A549 (cell line): ENCODE measurements at regions not wholly inside any gene's neighbourhood (a gene's known extent, or its start where the extent isn't known, plus 50 kb on each side); places are given as distances from the start of the nearest gene placed in this dataset.

Source experiments
- ATAC-seq, 2 experiments: fragments of 200-7000 bp in 1 of 2; fragments of >200 bp in 1 of 2; cut with Nextera tagmentation in 1 of 2; cut with Tn5 transposase in 1 of 2; 3 replicates each; pipeline versions ENCODE4 v1.8.0 to v1.9.1; 2018 to 2020; ENCODE audit warnings: mild to moderate bottlenecking in 1 of 2, moderate library complexity in 1 of 2
- CTCF ChIA-PET: fragments of 300-600 bp; sonication (Branson Sonifier 250); formaldehyde crosslinking; extraction: SDS; loops from one replicate; lab custom pipeline; 2021; ENCODE audit warnings: antibody characterized with exemption, inconsistent platforms; lab: Yijun Ruan, JAX
- POLR2A ChIA-PET: fragments of 350-600 bp; formaldehyde crosslinking; extraction: SDS; loops from one replicate; lab custom pipeline; 2021; ENCODE audit warnings: antibody characterized with exemption, inconsistent platforms; lab: Yijun Ruan, JAX
- DNase-seq, 2 experiments: peaks; one replicate each; pipeline versions ENCODE4 v3.0.0 to v3.0.0-alpha.2; 2011 to 2016; ENCODE audit warnings: low read depth in 1 of 2, low spot score in 1 of 2
- FAIRE-seq: peaks from 2 replicates; lab custom pipeline; 2011; peaks lifted over from hg19 to GRCh38; lab: Jason Lieb, UNC
- H3K27ac ChIP-seq, 2 experiments: fragments of >200 bp; sonication (Bioruptor Twin); formaldehyde crosslinking; 3 replicates each; pipeline ENCODE4 v1.5.1; 2016 to 2017
- H3K4me1 ChIP-seq: fragments of >200 bp; sonication (Bioruptor Twin); formaldehyde crosslinking; 3 replicates; pipeline ENCODE4 v1.6.1; 2016
- H3K4me2 ChIP-seq: fragments of >200 bp; sonication (Bioruptor Twin); formaldehyde crosslinking; 3 replicates; pipeline ENCODE4 v1.6.1; 2016
- H3K4me3 ChIP-seq: fragments of >200 bp; sonication (Bioruptor Twin); formaldehyde crosslinking; 3 replicates; pipeline ENCODE4 v1.5.1; 2016
- H3K9me3 ChIP-seq: fragments of >200 bp; sonication (Bioruptor Twin); formaldehyde crosslinking; 3 replicates; pipeline ENCODE4 v1.6.1; 2016
- CEBPB ChIP-seq, 2 experiments: fragments of >200 bp in 1 of 2; sonication (Bioruptor Twin) in 1 of 2; formaldehyde crosslinking in 1 of 2; IDR thresholded peaks; 2 replicates each; pipeline ENCODE4 v1.6.1; 2012 to 2016
- CHD4 ChIP-seq: fragments of 200-600 bp; sonication (generic); IDR thresholded peaks from 2 replicates; pipeline ENCODE4 v1.6.1; 2016; ENCODE audit warnings: antibody characterized with exemption, mild to moderate bottlenecking, borderline replicate concordance
- EHF ChIP-seq: fragments of 250-450 bp; sonication (Bioruptor Pico); IDR thresholded peaks from 2 replicates; pipeline ENCODE4 v1.5.0; 2020; ENCODE audit warnings: mild to moderate bottlenecking
- EHMT2 ChIP-seq: fragments of 200-600 bp; sonication (generic); IDR thresholded peaks from 2 replicates; pipeline ENCODE4 v1.6.1; 2016; ENCODE audit warnings: antibody characterized with exemption, low read depth, mild to moderate bottlenecking, moderate library complexity
- EP300 ChIP-seq, 2 experiments: fragments of >200 bp; sonication (Bioruptor Twin); formaldehyde crosslinking; IDR thresholded peaks; 2 replicates in 1 of 2; 3 replicates in 1 of 2; pipeline ENCODE4 v1.6.1; 2016 to 2017
- ESRRA ChIP-seq: fragments of 150-350 bp; IDR thresholded peaks from 2 replicates; pipeline ENCODE4 v1.6.1; 2014; ENCODE audit warnings: mild to moderate bottlenecking, low read length, borderline replicate concordance
- FOSB ChIP-seq: fragments of 250-450 bp; sonication (Bioruptor Pico); IDR thresholded peaks from 2 replicates; pipeline ENCODE4 v1.5.0; 2020; ENCODE audit warnings: mild to moderate bottlenecking, moderate library complexity
- FOSL2 ChIP-seq, 2 experiments: fragments of 450-650 bp in 1 of 2; fragments of >200 bp in 1 of 2; sonication (Bioruptor Twin) in 1 of 2; formaldehyde crosslinking; IDR thresholded peaks; 2 replicates each; pipeline versions ENCODE4 v1.5.0 to v1.6.1; 2016 to 2020; ENCODE audit warnings: mild to moderate bottlenecking in 1 of 2, moderate library complexity in 1 of 2
- GATA3 ChIP-seq: IDR thresholded peaks from 2 replicates; pipeline ENCODE4 v1.6.1; 2012; ENCODE audit warnings: borderline replicate concordance
- HDAC2 ChIP-seq: fragments of 200-600 bp; sonication (generic); IDR thresholded peaks from 2 replicates; pipeline ENCODE4 v1.6.1; 2016
- HEYL ChIP-seq: fragments of 250-450 bp; sonication (Bioruptor Pico); IDR thresholded peaks from 2 replicates; pipeline ENCODE4 v1.8.0; 2021; ENCODE audit warnings: mild to moderate bottlenecking, moderate library complexity
- HOXA7 ChIP-seq: fragments of 250-450 bp; sonication (Bioruptor Pico); IDR thresholded peaks from 2 replicates; pipeline ENCODE4 v1.5.0; 2020; ENCODE audit warnings: mild to moderate bottlenecking, moderate library complexity
- HOXB13 ChIP-seq: fragments of 250-450 bp; sonication (Bioruptor Pico); IDR thresholded peaks from 2 replicates; pipeline ENCODE4 v1.5.0; 2020; ENCODE audit warnings: low read depth, mild to moderate bottlenecking, moderate library complexity
- HOXB5 ChIP-seq: fragments of 250-450 bp; sonication (Bioruptor Pico); IDR thresholded peaks from 2 replicates; pipeline ENCODE4 v1.5.0; 2020; ENCODE audit warnings: mild to moderate bottlenecking, moderate library complexity
- JUN ChIP-seq, 2 experiments: fragments of >200 bp; sonication (Bioruptor Twin); formaldehyde crosslinking; IDR thresholded peaks; 2 replicates in 1 of 2; 3 replicates in 1 of 2; pipeline ENCODE4 v1.6.1; 2016 to 2017
- JUNB ChIP-seq: fragments of >200 bp; sonication (Bioruptor Twin); formaldehyde crosslinking; IDR thresholded peaks from 2 replicates; pipeline ENCODE4 v1.6.1; 2016
- KDM1A ChIP-seq: fragments of 200-600 bp; sonication (generic); IDR thresholded peaks from 2 replicates; pipeline ENCODE4 v1.6.1; 2016; ENCODE audit warnings: low read depth, mild to moderate bottlenecking
- KDM5A ChIP-seq: fragments of 200-600 bp; sonication (generic); IDR thresholded peaks from 2 replicates; pipeline ENCODE4 v1.6.1; 2016; ENCODE audit warnings: antibody characterized with exemption, mild to moderate bottlenecking
- MAZ ChIP-seq: fragments of 150-350 bp; IDR thresholded peaks from 2 replicates; pipeline ENCODE4 v1.6.1; 2014; ENCODE audit warnings: antibody characterized with exemption, low read depth, low read length, borderline replicate concordance
- NFE2L2 ChIP-seq: fragments of 150-350 bp; conservative IDR thresholded peaks from 2 replicates; pipeline ENCODE4 v1.6.1; 2014; ENCODE audit warnings: low read length
- NR3C1 ChIP-seq: fragments of >200 bp; sonication (Bioruptor Twin); formaldehyde crosslinking; IDR thresholded peaks from 3 replicates; pipeline ENCODE4 v1.6.1; 2017
- RNF2 ChIP-seq: fragments of 200-600 bp; sonication (generic); IDR thresholded peaks from 2 replicates; pipeline ENCODE4 v1.6.1; 2016; ENCODE audit warnings: low read depth, mild to moderate bottlenecking, antibody characterized with exemption, moderate library complexity, borderline replicate concordance
- SMC3 ChIP-seq: fragments of >200 bp; sonication (Bioruptor Twin); formaldehyde crosslinking; IDR thresholded peaks from 3 replicates; pipeline ENCODE4 v1.6.1; 2018; ENCODE audit warnings: inconsistent platforms
- TFCP2L1 ChIP-seq: fragments of 250-450 bp; sonication (Bioruptor Pico); IDR thresholded peaks from 2 replicates; pipeline ENCODE4 v1.5.0; 2021; ENCODE audit warnings: mild to moderate bottlenecking
- ZSCAN20 ChIP-seq: fragments of 250-450 bp; sonication (Bioruptor Pico); IDR thresholded peaks from 2 replicates; pipeline ENCODE4 v1.8.0; 2022; ENCODE audit warnings: mild to moderate bottlenecking, moderate library complexity
- WGBS: methylation state at CpG from one replicate; pipeline ENCODE4 v1.1.6; 2017; ENCODE audit errors: missing lambda C conversion rate; 5-methylcytosine and 5-hydroxymethylcytosine counted together
- TF ChIP-seq, protein P1 (sequence below): IDR thresholded peaks from 2 replicates; pipeline ENCODE4 v1.6.1; 2012
- TF ChIP-seq, protein P2 (sequence below): fragments of 250-450 bp; sonication (Bioruptor Pico); IDR thresholded peaks from 2 replicates; pipeline ENCODE4 v1.5.0; 2021; ENCODE audit warnings: mild to moderate bottlenecking, moderate library complexity, borderline replicate concordance
- TF ChIP-seq, protein P3 (sequence below): fragments of >200 bp; sonication (Bioruptor Twin); formaldehyde crosslinking; IDR thresholded peaks from 3 replicates; pipeline ENCODE4 v1.6.1; 2016
- TF ChIP-seq, protein P4 (sequence below): fragments of 200-600 bp; sonication (generic); IDR thresholded peaks from 2 replicates; pipeline ENCODE4 v1.6.1; 2016; ENCODE audit warnings: antibody characterized with exemption, mild to moderate bottlenecking, moderate library complexity
- TF ChIP-seq, protein P5 (sequence below): fragments of >200 bp; sonication (Bioruptor Twin); formaldehyde crosslinking; IDR thresholded peaks from 2 replicates; pipeline ENCODE4 v1.6.1; 2016

DNA sequence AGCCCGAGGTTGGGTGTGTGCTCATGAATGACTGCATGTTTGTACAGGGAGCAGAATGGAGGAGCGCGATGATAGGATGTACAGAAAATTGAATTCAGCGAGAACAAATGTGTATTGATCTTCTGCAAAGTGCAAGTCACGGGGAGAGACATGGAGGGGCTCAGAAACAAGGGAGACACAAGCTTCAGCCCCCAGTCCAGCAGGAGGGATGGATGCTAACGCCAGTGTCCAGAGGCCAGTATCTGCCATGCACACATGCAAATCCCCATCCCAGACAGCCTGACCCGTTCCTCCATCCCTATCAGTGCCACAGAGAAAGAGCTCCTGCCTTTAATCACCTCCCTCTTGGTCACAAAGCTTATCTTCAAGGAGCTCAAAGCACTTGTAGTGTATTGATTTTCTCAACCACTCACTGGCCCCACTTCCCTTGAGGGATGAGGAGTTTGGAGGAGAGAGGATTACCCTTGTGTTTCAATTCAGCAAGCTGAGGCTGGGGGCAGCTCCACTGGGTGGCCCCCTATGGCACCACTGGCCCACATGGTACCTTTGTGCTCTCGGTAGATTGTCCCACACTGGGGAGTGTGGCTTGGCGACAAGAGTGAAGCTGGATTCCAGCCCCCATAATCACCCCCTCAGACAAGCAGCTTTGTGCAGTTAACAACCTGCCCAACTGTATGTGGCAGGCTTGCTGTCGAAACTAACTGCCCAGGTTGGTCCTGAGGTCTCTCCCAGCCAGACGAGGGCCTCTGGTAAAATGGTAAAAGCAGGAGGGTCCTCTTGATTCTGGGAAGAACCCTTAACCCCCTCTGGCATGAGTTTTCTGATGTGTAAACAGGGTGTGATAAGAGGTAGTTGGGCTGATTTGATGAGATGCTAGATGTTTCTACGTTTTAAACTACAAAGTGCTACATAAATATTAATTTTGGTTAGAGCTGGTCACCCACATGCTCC, 151.6 kb upstream of the UNC5B start:
- CTCF ChIA-PET, result interaction anchor here (0.9 to 1.4 kb wide), 5 partner anchors 10 to 22 kb away, joined by 3 to 5 read pairs (median 3); no protein-coding TSS in a partner anchor
- Histone ChIP-seq H3K9me3 (no peaks in the 10 kb centered on the region), H3K27ac (no peak overlapping the region), H3K4me1 (no peaks in the 10 kb centered on the region), H3K4me3 (no peak overlapping the region), H3K4me2 (no peak overlapping the region)
- no peak for TF ChIP-seq HEYL
- no peak for TF ChIP-seq FOSL2 (IDR thresholded peaks at IDR 0.05)
- TF ChIP-seq FOSL2 (CRISPR knock-in tag; IDR thresholded peaks at IDR 0.05), result no peak
- no peak for TF ChIP-seq HOXB5 (CRISPR knock-in tag)
- TF ChIP-seq, protein P1, sequence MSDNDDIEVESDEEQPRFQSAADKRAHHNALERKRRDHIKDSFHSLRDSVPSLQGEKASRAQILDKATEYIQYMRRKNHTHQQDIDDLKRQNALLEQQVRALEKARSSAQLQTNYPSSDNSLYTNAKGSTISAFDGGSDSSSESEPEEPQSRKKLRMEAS, result no peak
- no peak for TF ChIP-seq EHMT2
- no peak for TF ChIP-seq HDAC2
- TF ChIP-seq JUN (IDR thresholded peaks at IDR 0.05), result no peak
- TF ChIP-seq EP300 (IDR thresholded peaks at IDR 0.05), result no peak
- TF ChIP-seq CEBPB (IDR thresholded peaks at IDR 0.05), result no peak
- TF ChIP-seq CHD4, result no peak
- no peak for TF ChIP-seq TFCP2L1
- no peak for TF ChIP-seq KDM5A
- TF ChIP-seq, protein P2, sequence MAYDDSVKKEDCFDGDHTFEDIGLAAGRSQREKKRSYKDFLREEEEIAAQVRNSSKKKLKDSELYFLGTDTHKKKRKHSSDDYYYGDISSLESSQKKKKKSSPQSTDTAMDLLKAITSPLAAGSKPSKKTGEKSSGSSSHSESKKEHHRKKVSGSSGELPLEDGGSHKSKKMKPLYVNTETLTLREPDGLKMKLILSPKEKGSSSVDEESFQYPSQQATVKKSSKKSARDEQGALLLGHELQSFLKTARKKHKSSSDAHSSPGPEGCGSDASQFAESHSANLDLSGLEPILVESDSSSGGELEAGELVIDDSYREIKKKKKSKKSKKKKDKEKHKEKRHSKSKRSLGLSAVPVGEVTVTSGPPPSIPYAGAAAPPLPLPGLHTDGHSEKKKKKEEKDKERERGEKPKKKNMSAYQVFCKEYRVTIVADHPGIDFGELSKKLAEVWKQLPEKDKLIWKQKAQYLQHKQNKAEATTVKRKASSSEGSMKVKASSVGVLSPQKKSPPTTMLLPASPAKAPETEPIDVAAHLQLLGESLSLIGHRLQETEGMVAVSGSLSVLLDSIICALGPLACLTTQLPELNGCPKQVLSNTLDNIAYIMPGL (CRISPR knock-in tag), result no peak
- no peak for TF ChIP-seq ESRRA
- no peak for TF ChIP-seq EHF
- no peak for TF ChIP-seq NFE2L2
- TF ChIP-seq, protein P3, sequence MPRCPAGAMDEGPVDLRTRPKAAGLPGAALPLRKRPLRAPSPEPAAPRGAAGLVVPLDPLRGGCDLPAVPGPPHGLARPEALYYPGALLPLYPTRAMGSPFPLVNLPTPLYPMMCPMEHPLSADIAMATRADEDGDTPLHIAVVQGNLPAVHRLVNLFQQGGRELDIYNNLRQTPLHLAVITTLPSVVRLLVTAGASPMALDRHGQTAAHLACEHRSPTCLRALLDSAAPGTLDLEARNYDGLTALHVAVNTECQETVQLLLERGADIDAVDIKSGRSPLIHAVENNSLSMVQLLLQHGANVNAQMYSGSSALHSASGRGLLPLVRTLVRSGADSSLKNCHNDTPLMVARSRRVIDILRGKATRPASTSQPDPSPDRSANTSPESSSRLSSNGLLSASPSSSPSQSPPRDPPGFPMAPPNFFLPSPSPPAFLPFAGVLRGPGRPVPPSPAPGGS, result no peak
- TF ChIP-seq SMC3, result no peak
- no peak for TF ChIP-seq JUNB
- TF ChIP-seq FOSB (CRISPR knock-in tag), result no peak
- ATAC-seq (no peak), DNase-seq (no peak), FAIRE-seq (no peak)
- POLR2A ChIA-PET, result no interaction called here
- WGBS, result 32% methylated on average over 12 of the region's 12 CpGs

DNA sequence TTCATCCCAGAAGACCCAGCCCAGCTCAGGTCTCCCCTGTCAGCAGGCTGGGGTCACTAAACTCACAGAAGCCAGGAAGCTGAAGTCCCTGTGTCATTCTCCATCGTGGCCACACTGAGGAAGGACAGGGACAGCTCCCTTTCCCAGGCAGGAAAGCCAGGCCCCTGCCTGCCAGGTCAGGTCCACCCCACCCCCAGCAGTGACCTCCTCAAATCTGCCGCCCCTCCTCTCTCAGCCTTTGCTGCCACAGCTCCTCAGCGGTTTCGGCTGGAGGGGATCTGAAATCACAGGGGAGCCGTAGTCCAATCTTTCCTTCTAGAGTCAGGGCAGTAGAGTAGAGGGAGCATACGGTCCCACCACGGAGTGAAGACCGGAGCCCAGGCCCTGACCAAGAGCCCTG, 150.9 kb upstream of the UNC5B start:
- TF ChIP-seq ZSCAN20 (CRISPR knock-in tag), result no peak
- no peak for TF ChIP-seq JUNB
- no peak for TF ChIP-seq JUN (IDR thresholded peaks at IDR 0.05)
- no peak for TF ChIP-seq SMC3
- TF ChIP-seq RNF2, result no peak
- TF ChIP-seq, protein P4, sequence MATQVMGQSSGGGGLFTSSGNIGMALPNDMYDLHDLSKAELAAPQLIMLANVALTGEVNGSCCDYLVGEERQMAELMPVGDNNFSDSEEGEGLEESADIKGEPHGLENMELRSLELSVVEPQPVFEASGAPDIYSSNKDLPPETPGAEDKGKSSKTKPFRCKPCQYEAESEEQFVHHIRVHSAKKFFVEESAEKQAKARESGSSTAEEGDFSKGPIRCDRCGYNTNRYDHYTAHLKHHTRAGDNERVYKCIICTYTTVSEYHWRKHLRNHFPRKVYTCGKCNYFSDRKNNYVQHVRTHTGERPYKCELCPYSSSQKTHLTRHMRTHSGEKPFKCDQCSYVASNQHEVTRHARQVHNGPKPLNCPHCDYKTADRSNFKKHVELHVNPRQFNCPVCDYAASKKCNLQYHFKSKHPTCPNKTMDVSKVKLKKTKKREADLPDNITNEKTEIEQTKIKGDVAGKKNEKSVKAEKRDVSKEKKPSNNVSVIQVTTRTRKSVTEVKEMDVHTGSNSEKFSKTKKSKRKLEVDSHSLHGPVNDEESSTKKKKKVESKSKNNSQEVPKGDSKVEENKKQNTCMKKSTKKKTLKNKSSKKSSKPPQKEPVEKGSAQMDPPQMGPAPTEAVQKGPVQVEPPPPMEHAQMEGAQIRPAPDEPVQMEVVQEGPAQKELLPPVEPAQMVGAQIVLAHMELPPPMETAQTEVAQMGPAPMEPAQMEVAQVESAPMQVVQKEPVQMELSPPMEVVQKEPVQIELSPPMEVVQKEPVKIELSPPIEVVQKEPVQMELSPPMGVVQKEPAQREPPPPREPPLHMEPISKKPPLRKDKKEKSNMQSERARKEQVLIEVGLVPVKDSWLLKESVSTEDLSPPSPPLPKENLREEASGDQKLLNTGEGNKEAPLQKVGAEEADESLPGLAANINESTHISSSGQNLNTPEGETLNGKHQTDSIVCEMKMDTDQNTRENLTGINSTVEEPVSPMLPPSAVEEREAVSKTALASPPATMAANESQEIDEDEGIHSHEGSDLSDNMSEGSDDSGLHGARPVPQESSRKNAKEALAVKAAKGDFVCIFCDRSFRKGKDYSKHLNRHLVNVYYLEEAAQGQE, result no peak
- TF ChIP-seq HOXB13 (CRISPR knock-in tag), result no peak
- TF ChIP-seq TFCP2L1, result no peak
- no peak for TF ChIP-seq KDM1A
- TF ChIP-seq MAZ, result no peak
- no peak for TF ChIP-seq HOXA7 (CRISPR knock-in tag)
- no peak for TF ChIP-seq CHD4
- TF ChIP-seq NR3C1, result no peak
- TF ChIP-seq, protein P5, sequence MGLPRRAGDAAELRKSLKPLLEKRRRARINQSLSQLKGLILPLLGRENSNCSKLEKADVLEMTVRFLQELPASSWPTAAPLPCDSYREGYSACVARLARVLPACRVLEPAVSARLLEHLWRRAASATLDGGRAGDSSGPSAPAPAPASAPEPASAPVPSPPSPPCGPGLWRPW, result no peak
- no peak for TF ChIP-seq GATA3
- WGBS, result 43% methylated on average over 7 of the region's 8 CpGs

More for the DNA sequence above, 150.9 kb upstream of the UNC5B start:
- ATAC-seq (no peak; a peak in 1 of 6 replicates), DNase-seq (no peak), FAIRE-seq (no peak)
- Histone ChIP-seq H3K27ac (no peak overlapping the region), H3K9me3 (no peaks in the 10 kb centered on the region), H3K4me1 (no peaks in the 10 kb centered on the region), H3K4me2 (no peak overlapping the region), H3K4me3 (no peak overlapping the region)
- ChIA-PET CTCF (interaction anchor here (0.9 to 1.7 kb wide), 7 partner anchors 9 to 22 kb away, joined by 3 to 5 read pairs (median 3); no protein-coding TSS in a partner anchor), POLR2A (no interaction called here)
